NK-92 (cell line): ENCODE measurements at regions not wholly inside any gene's neighbourhood (a gene's known extent, or its start where the extent isn't known, plus 50 kb on each side); places are given as distances from the start of the nearest gene placed in this dataset.

ENCODE experiments used
- DNase-seq: peaks from one replicate; lab custom pipeline; 2025; ENCODE audit not compliant: unreplicated experiment; lab: John Stamatoyannopoulos, UW

DNA sequence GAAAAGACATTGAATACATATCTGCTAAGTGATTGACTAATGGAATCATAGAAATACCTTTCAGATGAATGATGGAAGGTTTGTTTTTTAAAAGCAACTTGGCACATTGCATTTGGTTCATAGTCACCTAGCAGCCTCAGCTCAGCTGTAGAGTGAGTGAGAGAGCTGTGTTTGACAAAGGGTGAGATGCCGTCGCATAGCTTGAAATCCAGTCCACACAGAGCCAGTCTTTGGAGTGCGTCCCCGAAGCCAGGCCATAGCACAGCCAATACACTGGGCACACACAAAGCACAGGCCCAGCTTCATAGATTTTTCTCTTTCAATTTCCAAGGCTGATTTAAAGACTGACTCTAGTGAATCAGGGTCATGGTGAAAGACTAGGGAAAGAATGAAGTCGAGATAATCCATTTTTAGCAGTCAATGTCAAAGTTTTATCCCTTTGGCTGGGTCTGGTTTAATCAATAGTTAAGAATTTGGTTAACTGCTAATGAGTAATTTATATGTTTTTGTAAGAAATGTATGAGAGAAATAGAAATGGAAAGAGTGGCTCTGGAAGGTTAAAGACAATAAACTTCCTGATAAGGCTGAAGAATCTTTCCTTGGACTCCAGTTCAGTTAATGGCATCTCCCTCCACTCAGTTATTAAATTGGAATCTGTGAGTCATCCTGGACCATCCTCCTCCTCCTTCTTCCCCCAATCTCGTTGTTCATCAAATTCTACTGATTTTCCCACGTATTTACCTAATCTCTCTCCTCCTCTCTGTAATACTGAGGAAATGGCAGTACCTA, 101.2 kb upstream of the IRF2BP2 start:
- DNase-seq = no peak

DNA sequence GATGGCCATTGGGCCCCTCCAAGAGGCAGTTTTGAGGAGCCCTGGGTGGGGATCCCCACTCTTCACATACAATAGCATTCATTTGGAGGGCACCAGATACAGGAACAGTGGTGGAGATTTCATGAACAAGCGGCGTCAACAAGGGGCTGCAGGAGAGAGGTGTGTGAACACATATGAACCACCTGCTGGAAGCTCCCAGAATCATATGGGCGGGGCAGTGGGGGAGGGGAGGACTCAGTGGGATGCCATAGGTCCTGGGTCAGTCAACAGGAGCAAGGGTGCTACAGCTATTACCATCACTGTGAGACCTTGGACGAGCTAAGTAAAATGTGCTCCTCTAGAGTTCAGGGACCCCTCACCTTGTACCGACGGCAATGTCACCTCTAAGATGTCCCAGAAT, 100.4 kb upstream of the IRF2BP2 start:
- DNase-seq = no peak

- DNase-seq = no peak
These were observed 99.7 kb upstream of the IRF2BP2 start for GRCh38 chr1:234709473-234710228.

DNA sequence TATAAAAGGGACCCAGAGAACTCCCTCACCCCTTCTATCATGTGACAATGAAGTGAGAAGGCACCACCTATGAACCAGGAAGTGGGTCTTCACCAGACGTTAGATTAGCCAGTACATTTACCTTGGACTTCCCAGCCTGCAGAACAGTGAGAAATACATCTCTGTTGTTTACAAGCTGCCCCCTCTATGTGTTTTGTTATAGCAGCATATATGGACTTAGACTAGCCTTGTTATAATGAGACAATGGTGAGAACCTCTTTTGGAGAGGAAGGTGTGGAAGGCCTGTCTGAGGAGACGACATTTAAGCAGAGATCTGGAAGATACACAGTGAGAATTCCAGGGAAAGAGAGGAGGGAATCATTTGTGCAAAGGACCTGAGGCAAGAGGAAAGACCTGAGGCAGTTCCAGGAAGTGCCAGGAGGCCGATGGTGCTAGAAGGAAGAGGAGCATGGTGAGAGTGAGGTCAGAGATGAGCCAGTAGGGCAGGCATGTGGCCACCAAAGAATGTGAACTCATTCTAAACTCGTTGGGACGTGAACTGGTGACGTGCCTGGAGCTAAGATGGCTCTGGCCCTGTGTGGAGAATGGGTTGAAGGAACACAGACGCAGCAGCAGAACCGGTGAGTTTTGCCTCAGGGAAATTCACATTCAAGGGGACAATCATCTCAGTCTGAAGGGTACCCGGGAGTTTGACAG, 98.9 kb upstream of the IRF2BP2 start:
- no peak for DNase-seq

DNA sequence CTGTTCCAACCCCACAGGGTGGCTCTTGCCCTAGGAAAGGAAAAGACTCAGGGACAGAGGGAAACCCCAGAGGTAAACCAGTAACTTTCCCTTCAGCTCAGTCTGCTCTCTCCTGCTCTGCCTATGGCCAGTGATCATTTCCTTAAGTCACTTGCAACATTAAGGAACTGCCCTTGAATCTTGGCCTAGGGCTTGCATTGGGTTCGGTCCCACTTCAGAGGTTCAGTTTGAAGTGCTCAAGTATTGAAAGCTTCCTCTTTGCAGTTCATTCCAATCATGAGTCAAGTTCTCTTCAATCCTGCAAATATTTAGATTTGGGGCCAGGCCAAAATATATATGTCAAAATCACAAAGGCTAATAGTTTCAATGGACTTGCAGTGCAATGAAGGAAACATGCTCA, 97.7 kb upstream of the IRF2BP2 start:
- no peak for DNase-seq

GRCh38 chr1:234706931-234707330, 97.0 kb upstream of the IRF2BP2 start:
- DNase-seq = no peak

GRCh38 chr1:234706199-234706598, 96.2 kb upstream of the IRF2BP2 start:
- DNase-seq = no peak

DNA sequence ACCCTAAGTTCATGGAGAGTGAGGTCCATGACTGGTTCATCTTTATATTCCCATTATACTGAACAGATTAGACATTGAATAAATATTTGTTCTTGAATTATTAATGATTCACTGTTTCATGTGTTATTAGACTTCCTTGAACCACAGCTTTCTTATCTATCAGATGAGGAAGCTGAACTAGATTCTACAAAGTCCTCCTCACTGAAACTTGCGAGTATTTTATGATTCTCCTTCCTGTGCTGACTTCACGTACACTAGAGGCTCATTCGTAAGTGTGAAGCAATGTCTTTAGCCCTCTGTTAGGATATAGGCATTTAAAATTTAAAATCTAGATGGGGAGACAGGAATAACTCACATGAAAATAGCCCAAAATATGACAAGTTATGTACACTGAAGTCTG, 95.6 kb upstream of the IRF2BP2 start:
- DNase-seq = no peak

DNA sequence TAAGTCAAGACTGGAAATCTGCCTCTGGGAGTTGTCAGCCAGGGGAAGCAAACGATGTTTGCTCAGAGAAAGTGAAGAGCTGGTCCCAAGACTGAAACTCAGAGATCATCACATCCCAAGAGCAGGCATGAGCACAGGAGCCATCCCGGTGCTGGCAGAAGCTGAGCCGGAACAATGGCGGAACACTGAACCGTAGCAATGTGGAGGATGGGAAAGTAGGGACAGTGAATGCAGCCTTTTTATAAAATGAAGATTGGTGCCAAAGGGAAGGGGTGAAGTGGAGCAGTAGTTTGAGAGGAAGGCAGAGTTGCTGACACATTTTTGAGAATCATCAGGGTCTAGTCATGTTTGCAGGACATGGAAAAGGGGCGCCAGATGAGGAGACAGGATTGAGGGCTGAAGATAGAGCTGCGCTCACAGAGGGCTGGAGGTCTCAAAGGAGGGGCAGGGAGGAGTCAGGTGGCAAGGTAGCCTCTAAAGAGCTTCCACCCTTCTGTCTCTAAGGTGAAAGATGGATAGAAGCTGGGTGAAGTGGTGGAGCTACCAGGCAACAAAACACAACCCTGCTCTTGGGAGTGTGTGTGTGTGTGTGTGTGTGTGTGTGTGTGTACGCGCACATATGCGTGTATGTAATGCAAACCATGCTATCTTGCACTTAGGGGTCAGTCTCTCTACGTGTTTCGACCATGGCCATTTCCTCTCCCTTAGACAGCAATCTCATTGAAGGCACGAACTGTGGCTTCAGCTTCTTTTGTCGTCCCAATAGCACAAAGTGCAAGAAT, 94.3 kb upstream of the IRF2BP2 start:
- DNase-seq = no peak

- DNase-seq = no peak
These were observed 92.5 kb upstream of the IRF2BP2 start for GRCh38 chr1:234702342-234703000.

DNA sequence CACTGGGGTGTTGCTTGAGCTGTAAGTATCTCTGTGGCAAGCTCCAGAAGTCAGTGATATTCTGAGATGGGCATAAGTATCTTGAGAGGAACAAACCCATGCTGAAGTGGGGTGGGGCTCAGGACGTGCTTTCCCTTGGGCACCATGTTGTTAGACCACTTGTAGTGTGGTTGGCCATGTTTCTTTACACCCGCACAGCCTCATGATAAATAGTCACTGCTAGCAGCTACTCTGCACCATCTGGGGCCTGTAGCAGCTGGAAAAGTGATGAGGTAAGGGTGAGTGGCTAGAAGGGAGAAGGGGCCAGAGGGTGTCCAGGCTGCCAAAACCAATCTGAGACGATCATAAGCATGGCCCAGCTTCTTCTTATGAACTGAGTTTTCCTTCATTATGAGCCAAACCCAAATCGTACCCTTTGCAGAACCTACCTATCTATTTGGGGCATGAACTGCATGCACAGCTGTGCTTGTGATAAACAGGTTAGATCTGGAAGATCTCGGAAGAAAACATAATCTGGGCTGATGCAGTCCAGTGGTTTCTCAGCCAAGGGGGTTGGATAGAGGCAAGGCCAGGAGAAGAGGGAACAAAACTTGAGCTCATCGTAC, 91.9 kb upstream of the IRF2BP2 start:
- DNase-seq = no peak

GRCh38 chr1:234699795-234700665, 90.1 kb upstream of the IRF2BP2 start:
- no peak for DNase-seq

DNA sequence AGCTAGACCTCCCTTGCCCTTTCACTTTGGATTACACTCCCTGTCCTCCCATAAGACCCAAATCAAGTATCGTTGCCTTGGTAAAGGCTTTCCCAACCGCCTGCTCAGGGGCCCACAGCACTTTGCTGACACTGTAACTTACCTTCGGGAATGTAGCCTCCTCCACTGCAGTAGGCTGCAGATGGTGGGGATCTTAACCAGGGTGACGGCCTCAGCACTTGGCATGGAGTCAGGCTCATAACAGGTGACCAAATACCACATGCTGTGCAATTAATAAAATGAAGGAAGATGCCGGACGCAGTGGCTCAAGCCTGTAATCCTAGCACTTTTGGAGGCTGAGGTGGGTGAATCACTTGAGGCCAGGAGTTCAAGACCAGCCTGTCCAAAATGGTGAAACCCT, 88.7 kb upstream of the IRF2BP2 start:
- no peak for DNase-seq

- no peak for DNase-seq
These were observed 87.8 kb upstream of the IRF2BP2 start for GRCh38 chr1:234697741-234698140.

DNA sequence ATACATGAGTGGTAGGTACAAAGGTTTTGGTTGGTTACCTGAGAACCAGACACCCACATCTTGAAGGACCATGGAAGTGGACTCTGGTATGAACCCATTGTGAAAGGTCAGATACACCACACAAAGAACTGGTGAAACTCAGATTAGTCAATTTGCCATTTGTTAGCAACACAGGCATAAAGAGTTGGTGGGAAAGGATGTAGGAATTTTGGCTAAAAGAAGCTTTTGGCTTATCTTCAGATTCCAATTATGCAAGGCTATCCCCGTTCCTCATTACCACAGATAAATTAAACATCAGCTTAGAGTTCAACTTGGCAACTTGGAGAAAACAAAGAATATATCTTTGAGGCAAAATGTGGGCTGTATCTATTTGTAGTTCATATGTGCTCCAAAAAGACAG, 87.0 kb upstream of the IRF2BP2 start:
- DNase-seq = no peak

DNA sequence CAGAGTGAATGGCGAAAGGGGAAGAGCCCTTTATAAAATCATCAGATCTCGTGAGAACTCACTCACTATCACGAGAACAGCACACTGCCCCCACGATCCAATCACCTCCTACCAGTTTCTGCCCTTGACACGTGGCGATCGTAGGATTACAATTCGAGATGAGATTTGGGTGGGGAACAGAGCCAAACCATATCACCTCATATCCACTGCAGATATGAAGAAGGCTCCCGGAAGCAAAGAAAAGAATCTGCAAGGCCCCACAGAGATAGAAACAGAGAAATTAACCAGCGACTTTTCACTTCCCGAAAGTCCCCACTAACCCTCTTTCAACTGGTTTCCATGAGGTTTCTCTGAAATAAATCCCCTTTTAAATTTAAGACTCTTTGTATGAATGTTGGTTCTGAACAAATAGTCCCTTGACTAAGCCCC, 86.2 kb upstream of the IRF2BP2 start:
- DNase-seq = no peak

GRCh38 chr1:234694661-234695060, 84.7 kb upstream of the IRF2BP2 start:
- no peak for DNase-seq

DNA sequence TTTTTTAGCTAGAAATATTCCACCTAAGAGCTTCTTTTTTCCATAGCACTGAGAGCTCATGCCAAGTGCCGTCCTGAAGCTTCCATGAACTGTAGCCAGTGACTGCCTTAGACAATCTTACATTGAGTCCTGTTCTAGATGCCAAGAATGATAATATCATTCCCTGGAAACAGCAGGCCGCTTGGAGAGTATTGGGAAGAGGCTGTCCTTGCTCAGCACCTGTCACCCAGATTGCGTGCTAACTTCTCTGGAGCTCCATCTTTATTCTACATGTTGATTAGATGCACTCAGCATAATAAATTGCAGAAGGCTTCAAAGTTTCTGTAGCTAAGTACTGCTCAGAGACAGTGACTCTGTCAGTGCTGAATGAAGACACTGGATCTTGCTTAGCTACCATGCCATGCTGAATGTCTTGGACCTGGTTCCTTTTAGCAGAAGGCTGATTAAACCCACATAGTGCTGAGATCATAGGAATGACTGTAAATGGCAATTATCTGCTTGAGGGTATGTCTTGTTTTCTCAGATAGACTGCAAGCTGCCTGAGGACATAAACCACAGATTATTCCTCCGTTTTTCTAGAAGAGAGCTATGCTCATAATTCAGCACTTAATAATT, 83.1 kb upstream of the IRF2BP2 start:
- no peak for DNase-seq

GRCh38 chr1:234691567-234691966, 81.6 kb upstream of the IRF2BP2 start:
- DNase-seq = no peak
